HG03521 (cell line): ENCODE measurements at regions not wholly inside any gene's neighbourhood (a gene's known extent, or its start where the extent isn't known, plus 50 kb on each side); places are given as distances from the start of the nearest gene placed in this dataset.

Source experiments
- ATAC-seq: cut with Tn5 transposase; IDR thresholded peaks from one replicate; pipeline ENCODE4 v1.9.1; 2021; ENCODE audit warnings: mild to moderate bottlenecking, moderate library complexity; ENCODE audit not compliant: unreplicated experiment

DNA sequence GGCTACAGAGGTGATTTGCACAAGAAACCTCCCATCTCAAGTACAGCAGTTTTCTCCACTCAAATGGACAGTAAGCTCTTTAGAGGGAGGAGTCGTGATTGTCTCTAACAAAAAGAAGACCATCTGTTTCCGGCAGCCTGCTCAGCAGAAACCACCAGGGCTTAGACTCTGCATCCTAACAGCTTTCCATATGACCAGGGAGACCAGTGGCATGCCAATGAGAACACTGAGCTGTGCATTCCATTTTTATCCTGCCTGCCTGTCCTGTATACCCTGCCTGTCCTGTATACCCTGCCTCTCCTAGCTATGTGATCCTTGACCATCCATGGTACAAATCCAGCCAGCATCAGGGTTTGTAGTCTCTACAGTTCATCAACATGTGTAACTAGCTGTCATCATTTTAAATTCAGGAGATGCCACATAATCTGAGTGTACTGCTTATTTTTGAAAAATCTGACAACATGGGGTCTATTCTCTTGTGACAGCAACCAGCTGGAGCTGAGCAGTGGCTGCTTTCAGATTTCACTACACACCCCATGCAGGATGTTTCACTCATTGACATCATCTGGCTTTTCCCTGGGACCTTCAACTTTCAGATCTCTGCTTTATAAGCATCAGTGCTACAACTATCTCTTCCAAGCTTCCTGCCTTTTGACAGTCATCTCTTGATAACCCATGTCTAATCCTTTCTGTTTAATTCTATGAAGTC, 50.5 kb upstream of the POU2AF2 start:
- ATAC-seq: no peak

- ATAC-seq: no peak
Measured at GRCh38 chr11:111193924-111194490, 51.5 kb upstream of the POU2AF2 start.

- no peak for ATAC-seq
Measured at GRCh38 chr11:111189466-111189865, 56.1 kb upstream of the POU2AF2 start.

DNA sequence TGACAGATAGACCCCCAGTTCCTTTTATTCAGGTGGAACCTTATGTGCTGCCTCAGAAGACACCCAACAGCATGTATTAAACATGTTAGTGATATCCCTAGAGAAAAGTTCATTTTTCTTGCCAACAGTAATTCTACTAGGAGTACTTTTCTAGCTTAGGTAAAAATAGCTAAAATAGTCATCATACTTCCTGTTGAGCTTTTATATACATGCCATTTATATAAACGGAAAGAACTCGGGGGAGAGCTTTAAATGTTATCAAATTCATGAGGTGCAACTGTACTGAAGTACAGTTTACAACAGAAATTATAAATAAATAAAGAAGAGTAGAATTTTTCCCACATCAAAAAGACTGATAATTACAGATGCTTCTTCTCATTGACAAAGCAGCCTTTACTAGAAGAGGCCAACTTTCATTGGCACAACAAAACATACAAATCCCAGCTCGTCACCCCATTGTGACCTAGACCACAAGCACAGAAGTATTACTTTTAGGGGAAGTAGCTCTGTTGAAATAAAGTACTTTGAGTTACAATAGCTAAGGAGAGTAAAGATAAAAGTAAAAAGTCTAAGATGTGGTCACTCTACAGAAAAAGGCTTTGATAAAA, 59.1 kb upstream of the POU2AF2 start:
- ATAC-seq: no peak

DNA sequence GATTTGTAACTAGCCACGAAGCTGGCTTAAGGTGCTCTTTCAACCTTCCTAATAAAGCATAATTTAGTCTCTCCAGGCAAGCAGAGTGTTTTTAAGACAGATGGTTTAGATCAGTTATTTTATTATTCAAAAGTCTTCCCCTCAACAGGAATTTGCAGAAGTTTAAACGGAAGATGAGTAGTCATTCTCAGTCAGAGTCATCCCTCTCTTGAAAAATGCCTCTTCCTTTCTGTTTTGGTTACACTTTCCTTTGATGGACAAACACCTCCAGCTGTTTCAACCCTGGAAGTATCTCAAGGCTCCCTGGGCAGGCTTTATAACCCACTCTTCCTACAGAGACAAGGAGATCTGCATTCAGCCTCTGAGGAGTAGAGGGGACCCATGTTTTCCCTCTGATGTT, 60.3 kb upstream of the POU2AF2 start:
- ATAC-seq: no peak

DNA sequence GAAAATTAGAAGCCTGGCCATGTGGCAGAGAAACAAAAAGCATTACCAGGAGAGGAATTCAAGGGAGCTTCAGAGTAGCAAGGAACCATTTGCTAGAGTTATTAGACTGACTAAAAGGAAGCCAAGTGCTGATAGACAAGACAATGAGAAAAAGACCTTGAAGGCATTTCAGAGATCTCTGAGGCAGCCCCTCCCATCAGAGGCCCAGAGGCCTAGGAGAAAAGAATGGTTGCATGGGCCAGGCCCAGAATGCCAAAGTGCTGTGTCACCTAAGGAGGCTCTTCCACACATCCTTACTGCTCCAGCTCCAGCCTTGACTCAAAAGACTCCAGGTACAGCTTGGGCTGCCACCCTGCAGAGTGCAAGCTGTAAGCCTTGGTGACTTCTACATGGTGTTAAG, 61.8 kb upstream of the POU2AF2 start:
- no peak for ATAC-seq

DNA sequence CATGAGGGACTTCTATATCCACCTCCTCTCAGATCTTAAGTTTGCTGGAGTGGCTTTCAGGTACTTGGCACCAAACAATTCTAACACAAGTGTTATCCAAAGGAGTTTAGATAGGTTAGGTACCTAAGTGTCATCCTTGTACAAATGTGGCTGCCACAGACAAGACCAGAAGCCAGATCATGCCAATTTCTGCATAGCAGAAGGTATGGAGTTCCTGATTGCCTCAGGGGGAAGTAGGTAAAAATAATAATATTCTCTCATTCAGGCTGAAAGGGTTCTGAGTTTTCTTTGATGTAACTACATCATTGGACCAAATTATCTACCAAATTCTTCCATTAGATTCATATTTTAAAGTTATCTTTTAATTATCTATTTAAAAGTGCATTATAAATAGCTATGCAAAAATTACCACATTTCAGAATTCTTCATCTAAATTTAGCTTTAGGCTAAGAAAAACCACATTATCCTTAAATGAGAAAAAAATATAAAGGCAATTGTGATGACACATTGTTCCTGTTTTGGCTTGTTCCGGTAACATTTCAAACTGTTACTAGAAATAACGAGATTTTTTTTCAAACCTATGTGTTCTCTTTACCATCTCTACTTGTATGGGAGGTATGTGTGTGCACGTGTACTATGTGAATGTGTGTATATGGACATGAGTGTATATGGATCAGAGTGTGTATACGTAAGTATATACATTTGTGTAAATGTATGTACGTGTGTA, 66.2 kb upstream of the POU2AF2 start:
- no peak for ATAC-seq

DNA sequence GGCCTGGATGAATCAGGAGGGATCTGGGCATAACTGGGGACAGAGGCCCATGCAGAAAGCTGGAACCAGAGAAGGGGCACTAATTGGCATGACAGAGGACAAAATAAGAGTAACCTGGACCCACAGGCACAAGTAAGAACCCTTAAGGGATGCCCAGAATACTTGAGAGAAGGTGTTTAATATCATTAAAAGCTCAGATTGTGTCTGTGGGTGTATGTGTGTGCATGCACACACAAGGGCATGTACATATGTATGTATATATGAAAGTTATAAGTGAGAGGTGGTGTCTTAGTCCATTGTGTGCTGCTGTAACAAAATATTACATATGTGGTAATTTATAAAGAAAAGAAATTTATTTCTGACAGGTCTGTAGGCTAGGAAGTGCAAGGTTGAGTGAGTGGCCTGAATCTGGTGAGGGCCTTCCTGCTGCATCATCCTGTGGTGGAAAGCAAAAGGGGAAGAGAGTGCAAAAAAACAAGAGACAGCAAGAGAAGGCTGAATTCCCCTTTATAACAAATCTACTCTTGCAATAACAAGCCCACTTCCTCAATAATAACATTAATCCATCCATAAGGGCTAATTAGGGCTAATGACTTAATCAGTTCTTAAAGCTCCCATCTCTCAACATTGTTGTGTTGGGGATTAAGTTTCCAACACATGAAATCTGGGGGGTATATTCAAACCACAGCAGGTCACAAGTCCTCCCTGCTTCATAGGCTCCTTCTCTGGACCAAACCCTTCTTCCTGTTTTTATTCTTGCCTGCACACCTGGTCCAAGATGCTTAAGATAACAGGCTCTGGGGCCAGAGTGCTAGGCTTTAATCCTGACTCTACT, 68.3 kb upstream of the POU2AF2 start:
- peak; percentile 63 for ATAC-seq

GRCh38 chr11:111176603-111177002, 68.9 kb upstream of the POU2AF2 start:
- ATAC-seq: peak; percentile 54

DNA sequence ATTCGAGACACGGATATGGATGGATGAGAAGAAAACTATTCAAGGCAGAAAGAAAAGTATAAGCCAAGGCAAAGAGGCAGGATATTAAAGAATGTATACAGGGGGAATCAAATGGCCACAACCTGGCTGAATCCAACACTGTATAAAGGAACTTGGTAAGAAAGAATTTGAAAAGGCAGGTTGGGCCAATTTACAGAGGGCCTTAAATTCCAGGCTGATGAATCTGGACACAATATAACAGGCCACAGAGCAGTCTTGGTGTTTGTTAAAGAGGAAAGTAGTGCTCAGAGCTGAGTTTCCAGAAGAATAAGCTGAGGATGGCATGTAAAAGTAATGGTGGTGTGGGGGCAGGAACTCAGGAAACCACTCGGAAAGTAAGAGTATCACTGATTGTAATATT, 72.3 kb upstream of the POU2AF2 start:
- ATAC-seq: no peak

GRCh38 chr11:111172321-111172862, 73.1 kb upstream of the POU2AF2 start:
- ATAC-seq: no peak

DNA sequence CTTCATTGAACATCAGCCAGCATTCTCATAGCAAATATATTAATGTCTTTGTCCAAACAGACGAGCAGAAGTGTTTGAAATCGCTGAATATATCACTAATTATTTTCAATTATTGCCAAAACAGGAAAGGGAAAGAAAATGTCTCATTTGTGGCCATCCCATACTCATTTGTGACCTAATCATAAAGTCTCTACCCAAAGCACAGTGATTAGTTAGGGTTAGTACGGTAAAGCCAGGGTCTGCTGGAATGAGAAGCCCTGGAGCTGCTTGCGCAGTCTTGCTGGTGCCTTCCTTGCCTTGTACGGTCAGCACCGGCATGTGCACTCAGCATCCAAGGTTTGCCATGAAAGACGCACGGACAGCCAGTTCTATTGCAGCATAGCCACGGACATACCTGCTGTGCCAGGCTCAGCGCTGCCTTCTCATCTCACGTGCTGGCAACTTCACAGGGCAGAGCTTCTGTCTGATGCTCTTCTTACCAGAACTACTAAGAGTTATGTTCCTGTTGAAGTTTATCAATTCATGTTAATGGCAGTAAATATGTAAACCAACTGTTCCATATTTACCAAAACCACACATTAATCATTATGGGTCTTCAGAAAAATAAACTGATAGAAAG, 74.7 kb upstream of the POU2AF2 start:
- ATAC-seq: no peak

DNA sequence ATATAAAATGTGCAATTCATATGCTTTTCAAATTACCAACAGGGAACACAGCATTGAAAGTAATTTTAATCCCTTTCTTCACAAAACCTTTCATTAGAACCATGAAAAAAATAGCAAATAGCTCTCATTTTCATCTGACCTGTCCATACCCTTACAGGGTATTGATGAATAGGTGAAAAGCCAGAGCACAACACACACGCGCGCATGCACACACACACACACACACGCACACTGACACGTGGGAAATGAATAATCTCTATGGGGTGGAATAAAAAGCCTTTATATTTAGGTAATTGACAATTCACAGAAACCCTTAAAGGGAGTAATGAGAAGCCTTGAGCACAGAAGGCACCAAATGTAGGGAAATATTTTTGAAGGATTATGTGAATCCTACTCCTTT, 76.2 kb upstream of the POU2AF2 start:
- no peak for ATAC-seq

GRCh38 chr11:111168871-111169270, 76.7 kb upstream of the POU2AF2 start:
- no peak for ATAC-seq

DNA sequence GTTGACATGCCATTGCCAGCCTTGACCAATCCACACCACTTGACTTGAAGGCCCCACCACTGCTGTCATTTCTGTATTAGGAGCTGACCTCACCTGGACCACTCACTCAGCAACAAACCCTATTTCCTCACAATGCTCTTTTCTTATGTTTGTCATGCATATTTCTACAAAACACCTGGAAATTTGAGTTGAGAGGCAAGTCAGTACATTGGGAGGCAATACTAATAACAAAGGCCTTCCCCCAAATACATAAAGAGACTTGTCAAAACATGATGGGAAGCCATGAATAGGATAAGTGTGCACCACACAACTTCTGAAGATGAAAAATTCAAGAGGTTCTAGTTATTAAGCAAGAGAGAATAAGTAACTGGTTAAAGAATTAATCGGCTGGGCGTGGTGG, 77.9 kb upstream of the POU2AF2 start:
- ATAC-seq: no peak

DNA sequence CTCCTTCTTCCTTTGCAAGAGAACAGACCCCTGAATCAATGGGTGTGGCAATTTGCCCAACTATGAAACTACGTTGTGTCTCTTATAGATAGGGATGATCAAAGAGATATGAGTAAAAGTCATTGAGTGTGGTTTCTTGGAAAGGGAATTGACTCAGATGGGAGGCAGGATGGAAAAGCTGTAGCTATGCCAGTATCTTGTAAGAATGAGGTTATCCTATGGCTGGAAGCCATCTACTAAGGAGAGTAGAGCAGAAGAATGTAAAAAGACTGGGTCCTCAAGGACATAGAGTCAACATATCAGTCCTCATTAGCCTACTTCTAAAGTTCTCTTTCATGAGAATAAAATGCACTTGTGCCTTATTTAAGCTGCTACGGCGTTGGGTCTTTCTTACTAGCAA, 78.9 kb upstream of the POU2AF2 start:
- ATAC-seq: no peak

DNA sequence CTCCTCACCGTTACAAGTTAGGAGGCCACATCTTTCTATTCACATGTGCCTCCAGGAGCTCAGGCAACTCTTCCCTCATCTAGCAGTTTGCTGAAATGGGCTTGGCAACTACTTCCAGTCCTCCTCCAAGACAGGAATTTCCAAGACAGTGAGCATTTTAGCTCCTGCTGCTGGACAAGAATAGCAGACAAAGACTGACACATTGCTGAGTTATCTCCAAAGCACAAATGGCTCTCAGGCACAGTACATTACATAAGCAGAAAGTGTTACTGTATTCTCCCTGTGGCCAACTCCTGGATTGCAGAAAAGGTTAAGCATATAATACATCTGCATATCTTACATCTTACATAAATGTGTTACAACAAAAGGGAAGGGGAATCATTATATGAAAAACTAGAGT, 83.2 kb upstream of the POU2AF2 start:
- no peak for ATAC-seq

DNA sequence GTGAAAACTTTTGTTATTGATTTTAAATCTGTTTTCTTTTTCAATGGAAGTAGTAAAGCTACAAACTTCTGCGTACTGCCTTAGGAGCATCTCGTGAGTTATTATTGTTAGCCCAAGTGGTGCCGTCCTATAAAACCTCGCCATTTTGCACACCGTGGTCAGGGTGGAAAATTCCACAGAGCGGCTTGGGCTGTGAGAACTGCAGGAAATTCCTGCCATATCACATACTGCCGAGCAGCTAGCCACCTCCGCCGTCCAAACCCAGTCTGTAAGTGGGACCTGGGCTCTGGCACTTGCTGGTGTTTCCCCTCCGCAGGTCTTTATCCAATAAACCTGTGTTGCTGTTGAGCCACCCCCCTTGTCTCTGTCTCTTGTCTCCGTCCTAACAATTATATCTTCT, 88.0 kb upstream of the POU2AF2 start:
- no peak for ATAC-seq

GRCh38 chr11:111155021-111155420, 90.5 kb upstream of the POU2AF2 start:
- no peak for ATAC-seq

DNA sequence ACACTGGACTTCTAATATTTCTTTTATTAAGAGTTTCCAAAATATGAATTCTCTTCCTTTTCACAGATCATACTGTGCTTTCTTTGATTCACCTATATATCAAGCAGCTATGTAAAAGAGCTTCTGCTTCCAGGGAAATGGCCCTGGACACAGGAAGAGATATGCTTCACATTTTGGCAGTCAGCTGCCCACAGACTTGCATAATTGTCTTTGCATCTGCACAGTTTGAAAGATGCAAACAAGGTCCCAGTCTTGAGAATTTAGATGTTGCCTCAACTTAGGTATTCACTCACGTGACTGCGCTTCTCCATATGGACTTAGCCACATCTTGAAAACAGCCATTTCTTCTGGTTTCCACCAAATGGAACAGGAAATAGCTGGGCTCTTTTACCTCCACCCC, 92.3 kb upstream of the POU2AF2 start:
- no peak for ATAC-seq
